GM12878 (cell line): ENCODE measurements at regions not wholly inside any gene's neighbourhood (a gene's known extent, or its start where the extent isn't known, plus 50 kb on each side); places are given as distances from the start of the nearest gene placed in this dataset.
A peak's percentile ranks its signal among the peaks of the same experiment; 100 is the strongest.

ENCODE experiments used
- ATAC-seq: fragments of 200-7000 bp; cut with Tn5 transposase; 3 replicates; pipeline ENCODE4 v1.9.1; 2020; ENCODE audit warnings: mild to moderate bottlenecking, moderate library complexity
- BruUV-seq: library from RNA; stranded (reverse); fragments of 400-500 nt; replicated peaks from 2 replicates; lab custom pipeline; 2021; lab: Mats Ljungman, UMichigan
- CTCF ChIA-PET: fragments of 300-600 bp; sonication (Branson Sonifier 250); formaldehyde crosslinking; extraction: SDS; loops from one replicate; lab custom pipeline; 2021; ENCODE audit warnings: inconsistent platforms; lab: Yijun Ruan, JAX
- POLR2A ChIA-PET: fragments of 350-600 bp; formaldehyde crosslinking; extraction: SDS; loops from one replicate; lab custom pipeline; 2021; ENCODE audit warnings: inconsistent platforms; lab: Charles Lee
- RAD21 ChIA-PET: fragments of 300-600 bp; sonication (Branson Sonifier 250); formaldehyde crosslinking; loops from one replicate; lab custom pipeline; 2023; ENCODE audit warnings: antibody characterized with exemption; ENCODE audit not compliant: unreplicated experiment; lab: Charles Lee
- SMC1A ChIA-PET: fragments of 300-600 bp; sonication (Branson Sonifier 250); formaldehyde crosslinking; loops from one replicate; lab custom pipeline; 2023; ENCODE audit not compliant: unreplicated experiment, uncharacterized antibody; lab: Charles Lee
- DNase-seq: peaks from one replicate; pipeline ENCODE4 v3.0.0-alpha.2; 2011; ENCODE audit warnings: low read depth, low spot score
- FAIRE-seq: peaks from 3 replicates; lab custom pipeline; 2011; peaks lifted over from hg19 to GRCh38; lab: Jason Lieb, UNC
- H2AFZ ChIP-seq: 2 replicates; pipeline ENCODE4 v1.6.0; 2011; ENCODE audit warnings: low read depth, low read length, control low read depth; ENCODE audit not compliant: control insufficient read depth
- H3K27ac ChIP-seq: 2 replicates; pipeline ENCODE4 v1.5.1; 2011; ENCODE audit warnings: control low read depth; ENCODE audit not compliant: control insufficient read depth, insufficient read depth
- H3K27me3 ChIP-seq, 2 experiments: replicated peaks in 1 of 2; 2 replicates each; pipeline versions ENCODE4 v1.6.0 to v1.6.1; 2011; ENCODE audit warnings: low read length in 1 of 2; ENCODE audit not compliant: control insufficient read depth in 2 of 2, insufficient read depth in 2 of 2
- H3K36me3 ChIP-seq, 2 experiments: 2 replicates each; pipeline ENCODE4 v1.5.1; 2011; ENCODE audit warnings: low read length in 1 of 2; ENCODE audit not compliant: control insufficient read depth in 2 of 2, insufficient read depth in 2 of 2
- H3K4me1 ChIP-seq: 2 replicates; pipeline ENCODE4 v1.6.1; 2011; ENCODE audit warnings: mild to moderate bottlenecking, low read length, moderate library complexity, mixed read lengths; ENCODE audit not compliant: control insufficient read depth, insufficient read depth
- H3K4me2 ChIP-seq: 2 replicates; pipeline ENCODE4 v1.6.0; 2011; ENCODE audit warnings: control low read depth; ENCODE audit not compliant: control insufficient read depth, insufficient read depth
- H3K4me3 ChIP-seq: fragments of 200-600 bp; sonication (generic); 2 replicates; pipeline ENCODE4 v1.5.1; 2016
- H3K79me2 ChIP-seq: 2 replicates; pipeline ENCODE4 v1.6.0; 2011; ENCODE audit warnings: low read length; ENCODE audit not compliant: control insufficient read depth, insufficient read depth
- H3K9ac ChIP-seq: 2 replicates; pipeline ENCODE4 v1.8.0; 2011; ENCODE audit warnings: low read length, control low read depth, mixed read lengths; ENCODE audit not compliant: control insufficient read depth, insufficient read depth
- H3K9me3 ChIP-seq: replicated peaks from 3 replicates; pipeline ENCODE4 v1.5.1; 2011; ENCODE audit warnings: mild to moderate bottlenecking, low read length; ENCODE audit not compliant: control insufficient read depth, insufficient read depth
- H4K20me1 ChIP-seq: 2 replicates; pipeline ENCODE4 v1.6.0; 2011; ENCODE audit not compliant: control insufficient read depth, insufficient read depth
- BHLHE40 ChIP-seq, 2 experiments: fragments of 450-650 bp in 1 of 2; IDR thresholded peaks; 2 replicates each; pipeline ENCODE4 v1.6.1; 2011 to 2017; ENCODE audit warnings: low read depth in 2 of 2, borderline replicate concordance in 1 of 2, improper control_type of control experiment in 1 of 2, low read length in 1 of 2, mild to moderate bottlenecking in 1 of 2
- JUNB ChIP-seq: IDR thresholded peaks from 2 replicates; pipeline ENCODE4 v1.6.1; 2016; ENCODE audit warnings: antibody characterized with exemption, mild to moderate bottlenecking
- NFYB ChIP-seq: IDR thresholded peaks from 2 replicates; pipeline ENCODE4 v1.6.1; 2011; ENCODE audit warnings: low read depth, mild to moderate bottlenecking, low read length, improper control_type of control experiment, moderate library complexity; ENCODE audit not compliant: insufficient read depth
- RAD21 ChIP-seq: IDR thresholded peaks from 2 replicates; pipeline ENCODE4 v1.6.1; 2011; ENCODE audit warnings: mild to moderate bottlenecking, low read depth, low read length, moderate library complexity; ENCODE audit not compliant: insufficient read depth
- YY1 ChIP-seq: IDR thresholded peaks from 2 replicates; pipeline ENCODE4 v1.6.1; 2011; ENCODE audit warnings: low read depth, mild to moderate bottlenecking, low read length
- WGBS: methylation state at CpG from one replicate; pipeline ENCODE4 v1.1.6; 2016; ENCODE audit warnings: low lambda C conversion rate; ENCODE audit not compliant: insufficient replicate concordance, insufficient coverage; ENCODE audit errors: missing lambda C conversion rate; 5-methylcytosine and 5-hydroxymethylcytosine counted together
- in situ Hi-C: fragments of 300-500 bp; cut with MboI; formaldehyde crosslinking; loops from 9 replicates; pipeline ENCODE4 v1.14.3; 2018; ENCODE audit warnings: mixed read lengths
- intact Hi-C: fragments of 100-400 bp; cut with micrococcal nuclease; formaldehyde crosslinking; loops from one replicate; pipeline ENCODE4 v1.14.2; 2022; ENCODE audit not compliant: unreplicated experiment
- TF ChIP-seq, protein P1 (sequence below): IDR thresholded peaks from 2 replicates; pipeline ENCODE4 v1.6.1; 2012; ENCODE audit warnings: low read length, inconsistent platforms
- TF ChIP-seq, protein P2 (sequence below), 3 experiments: IDR thresholded peaks in 2 of 3; conservative IDR thresholded peaks in 1 of 3; 2 replicates each; pipeline ENCODE4 v1.5.1; 2011; ENCODE audit warnings: low read depth in 3 of 3, low read length in 3 of 3, mild to moderate bottlenecking in 3 of 3, control low read depth in 2 of 3, moderate library complexity in 2 of 3, inconsistent platforms in 1 of 3, mixed read lengths in 1 of 3; ENCODE audit not compliant: control insufficient read depth in 2 of 3, insufficient read depth in 1 of 3; ENCODE audit errors: extremely low read depth in 1 of 3

DNA sequence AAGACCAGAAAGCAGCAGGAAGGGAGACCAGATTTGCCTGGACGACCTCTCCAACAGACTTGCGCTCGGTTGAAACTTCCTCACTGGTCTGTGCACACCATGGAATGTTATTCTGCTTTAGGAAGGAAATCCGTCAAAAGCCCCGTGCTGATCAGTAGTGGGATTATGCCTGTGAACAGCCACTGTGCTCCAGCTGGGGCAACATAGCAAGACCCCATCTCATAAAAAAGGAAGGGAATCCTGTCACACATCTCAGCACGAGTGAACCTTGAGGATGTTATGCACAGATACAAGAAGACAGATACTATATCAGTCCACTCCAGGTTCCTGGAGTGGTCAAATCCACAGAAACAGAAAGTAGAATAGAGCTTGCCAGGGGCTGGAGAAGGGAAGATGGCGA lies 86.9 kb upstream of the FOXC1 start (continued):
- TF ChIP-seq, protein P1, sequence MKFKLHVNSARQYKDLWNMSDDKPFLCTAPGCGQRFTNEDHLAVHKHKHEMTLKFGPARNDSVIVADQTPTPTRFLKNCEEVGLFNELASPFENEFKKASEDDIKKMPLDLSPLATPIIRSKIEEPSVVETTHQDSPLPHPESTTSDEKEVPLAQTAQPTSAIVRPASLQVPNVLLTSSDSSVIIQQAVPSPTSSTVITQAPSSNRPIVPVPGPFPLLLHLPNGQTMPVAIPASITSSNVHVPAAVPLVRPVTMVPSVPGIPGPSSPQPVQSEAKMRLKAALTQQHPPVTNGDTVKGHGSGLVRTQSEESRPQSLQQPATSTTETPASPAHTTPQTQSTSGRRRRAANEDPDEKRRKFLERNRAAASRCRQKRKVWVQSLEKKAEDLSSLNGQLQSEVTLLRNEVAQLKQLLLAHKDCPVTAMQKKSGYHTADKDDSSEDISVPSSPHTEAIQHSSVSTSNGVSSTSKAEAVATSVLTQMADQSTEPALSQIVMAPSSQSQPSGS = no peak
- TF ChIP-seq NFYB = no peak

GRCh38 chr6:1524040-1524480 lies 85.7 kb upstream of the FOXC1 start:
- no peaks in the 10 kb centered on the region for H4K20me1 ChIP-seq
- H3K9ac ChIP-seq = no peak overlapping the region
- POLR2A ChIA-PET = interaction anchor here (0.6 kb wide), 1 partner anchor 873 kb away, joined by 4 read pairs; no protein-coding TSS in a partner anchor
- H3K27me3 ChIP-seq = 0 out of 4 replicates have a peak, but pooled peaks cover 0 to 2% of the 10 kb centered on the region in 2 experiments
- DNase-seq (no peak), ATAC-seq (peak; percentile 66), FAIRE-seq (no peak)
- H3K4me1 ChIP-seq = peaks cover 7% of the 10 kb centered on the region
- RAD21 ChIA-PET = no interaction called here
- no peak overlapping the region for H3K4me3 ChIP-seq
- 35% methylated on average over 37 of the region's 37 CpGs for WGBS
- no peak overlapping the region for H3K4me2 ChIP-seq
- intact Hi-C loops = no loop called here
- CTCF ChIA-PET = interaction anchor here (0.8 to 2.7 kb wide), 3 partner anchors 9 to 28 kb away, joined by 3 to 11 read pairs (median 3); no protein-coding TSS in a partner anchor
- no peaks in the 10 kb centered on the region; the same call in 2 of the 3 replicates for H3K9me3 ChIP-seq
- no peaks in the 10 kb centered on the region for H3K79me2 ChIP-seq
- SMC1A ChIA-PET = no interaction called here
- no peaks in the 10 kb centered on the region for H3K36me3 ChIP-seq
- in situ Hi-C loops = no loop called here
- no peak overlapping the region for H2AFZ ChIP-seq
- no peak overlapping the region for H3K27ac ChIP-seq
- no TSS peak for BruUV-seq
- TF ChIP-seq, protein P2, sequence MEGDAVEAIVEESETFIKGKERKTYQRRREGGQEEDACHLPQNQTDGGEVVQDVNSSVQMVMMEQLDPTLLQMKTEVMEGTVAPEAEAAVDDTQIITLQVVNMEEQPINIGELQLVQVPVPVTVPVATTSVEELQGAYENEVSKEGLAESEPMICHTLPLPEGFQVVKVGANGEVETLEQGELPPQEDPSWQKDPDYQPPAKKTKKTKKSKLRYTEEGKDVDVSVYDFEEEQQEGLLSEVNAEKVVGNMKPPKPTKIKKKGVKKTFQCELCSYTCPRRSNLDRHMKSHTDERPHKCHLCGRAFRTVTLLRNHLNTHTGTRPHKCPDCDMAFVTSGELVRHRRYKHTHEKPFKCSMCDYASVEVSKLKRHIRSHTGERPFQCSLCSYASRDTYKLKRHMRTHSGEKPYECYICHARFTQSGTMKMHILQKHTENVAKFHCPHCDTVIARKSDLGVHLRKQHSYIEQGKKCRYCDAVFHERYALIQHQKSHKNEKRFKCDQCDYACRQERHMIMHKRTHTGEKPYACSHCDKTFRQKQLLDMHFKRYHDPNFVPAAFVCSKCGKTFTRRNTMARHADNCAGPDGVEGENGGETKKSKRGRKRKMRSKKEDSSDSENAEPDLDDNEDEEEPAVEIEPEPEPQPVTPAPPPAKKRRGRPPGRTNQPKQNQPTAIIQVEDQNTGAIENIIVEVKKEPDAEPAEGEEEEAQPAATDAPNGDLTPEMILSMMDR (IDR thresholded peaks at IDR 0.05 in 2 of 3, conservative IDR thresholded peaks at IDR 0.05 in 1 of 3; ENCODE audit: control insufficient read depth in 2 of 3, extremely low read depth in 1 of 3, insufficient read depth in 1 of 3, low read depth in 3 of 3, low read length in 3 of 3) = peak; percentile 39 to 60 (median 46)
- TF ChIP-seq RAD21 = peak; percentile 36; the same call in 1 of the 2 replicates
- TF ChIP-seq BHLHE40 (IDR thresholded peaks at IDR 0.05; ENCODE audit: borderline replicate concordance in 1 of 2, low read depth in 2 of 2, low read length in 1 of 2) = peak; percentile 45 to 77; a peak in 3 of 4 replicates
- no peak for TF ChIP-seq YY1
- TF ChIP-seq JUNB = no peak
